ENCODE measurements at regions not wholly inside any gene's neighbourhood (a gene's known extent, or its start where the extent isn't known, plus 50 kb on each side); places are given as distances from the start of the nearest gene placed in this dataset.
"Not testable (repeated sequence)": the region's sequence is repeated elsewhere in the genome, so short reads cannot be mapped to it uniquely, and the experiment has no call there.

DNA sequence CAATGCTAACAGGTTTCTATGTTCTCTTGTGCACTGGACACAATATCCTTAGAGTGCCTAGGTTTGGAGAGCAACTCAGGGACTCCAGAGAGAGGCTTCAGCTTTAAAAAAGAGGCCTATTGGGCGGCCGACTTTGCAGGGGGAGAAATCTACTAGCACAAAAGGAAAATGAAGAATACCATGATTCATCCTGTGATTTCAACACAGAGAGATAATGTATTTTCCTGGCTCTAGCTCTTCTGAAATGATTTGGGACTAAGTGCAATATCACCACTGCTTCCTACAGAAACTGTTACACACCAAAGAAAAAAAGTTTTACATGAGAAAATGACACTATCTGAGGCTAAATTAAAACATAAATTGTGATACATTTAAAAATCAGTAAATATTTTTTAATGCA, 146.1 kb upstream of the TSLP start:
- DNase-seq: no peak

DNA sequence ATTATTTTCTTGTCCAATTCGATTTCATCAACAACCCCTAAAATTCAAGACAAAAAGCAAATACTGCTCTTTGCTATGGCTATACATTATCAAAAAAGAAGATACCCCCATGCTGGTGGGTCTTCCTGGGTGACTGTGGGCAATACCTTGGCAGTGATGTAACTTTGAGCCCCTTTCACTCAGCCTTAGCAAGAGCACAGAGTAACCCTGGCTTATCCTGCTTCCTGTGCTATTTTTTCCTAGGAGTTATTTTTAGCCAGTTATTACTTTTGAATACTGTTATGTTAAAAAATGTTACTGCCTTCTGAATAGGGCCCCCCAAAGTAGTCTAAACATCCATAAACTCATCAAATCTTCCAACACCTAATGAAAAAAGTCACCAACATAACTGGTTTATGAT, 145.6 kb upstream of the TSLP start:
- no peak for DNase-seq

DNA sequence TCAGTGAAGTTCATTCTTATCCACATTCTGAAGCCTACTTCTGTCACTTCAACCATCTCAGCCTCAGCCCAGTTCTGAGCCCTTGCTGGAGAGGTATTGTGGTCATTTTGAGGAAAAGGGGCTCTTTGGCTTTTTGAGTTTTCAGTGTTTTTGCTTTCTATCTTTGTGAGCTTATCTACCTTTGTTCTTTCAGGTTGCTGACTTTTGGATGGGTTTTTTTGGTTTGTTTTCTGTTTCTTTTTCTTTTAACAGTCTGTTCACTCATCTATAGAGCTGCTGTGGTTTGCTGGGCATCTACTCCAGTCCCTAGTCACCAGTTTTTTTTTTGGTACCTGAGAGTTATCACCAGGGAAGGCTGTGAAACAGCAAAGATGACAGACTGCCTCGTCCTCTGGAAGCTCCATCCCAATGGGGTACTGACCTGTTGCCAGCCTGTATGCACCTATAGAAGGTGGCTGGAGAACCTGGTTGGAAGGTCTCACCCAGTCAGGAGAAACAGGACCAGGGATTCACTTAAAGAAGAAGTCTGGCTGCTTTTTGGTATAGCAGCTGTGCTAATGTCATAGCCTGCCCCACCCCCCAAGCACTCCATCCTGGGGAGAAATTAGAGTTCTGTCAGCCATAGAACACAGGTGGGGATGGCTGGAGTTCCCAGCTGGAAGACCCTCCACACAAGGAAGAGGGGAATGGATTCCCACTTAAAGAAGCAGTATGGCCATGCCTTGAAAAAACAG, 138.6 kb upstream of the TSLP start:
- DNase-seq: no peak

DNA sequence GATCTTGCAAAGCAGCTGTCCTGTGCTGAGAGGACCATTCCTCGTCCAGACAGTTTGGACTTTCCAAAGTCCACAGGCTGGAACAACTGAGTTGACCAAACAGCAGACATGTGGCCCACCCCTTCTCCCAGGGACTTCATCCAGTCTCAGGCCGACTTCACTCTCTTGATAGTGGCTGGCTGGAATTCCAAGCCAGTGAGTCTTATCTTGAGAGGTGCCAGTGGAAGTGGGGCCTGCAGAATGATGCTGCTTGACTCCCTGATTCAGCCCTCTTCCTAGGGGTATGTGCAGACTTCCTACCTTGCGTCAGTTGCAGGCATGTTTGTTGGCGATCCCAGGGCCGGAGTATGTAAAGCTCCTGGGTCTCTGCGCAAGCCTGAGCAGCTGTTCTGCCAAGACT, 131.4 kb upstream of the TSLP start:
- DNase-seq: no peak

DNA sequence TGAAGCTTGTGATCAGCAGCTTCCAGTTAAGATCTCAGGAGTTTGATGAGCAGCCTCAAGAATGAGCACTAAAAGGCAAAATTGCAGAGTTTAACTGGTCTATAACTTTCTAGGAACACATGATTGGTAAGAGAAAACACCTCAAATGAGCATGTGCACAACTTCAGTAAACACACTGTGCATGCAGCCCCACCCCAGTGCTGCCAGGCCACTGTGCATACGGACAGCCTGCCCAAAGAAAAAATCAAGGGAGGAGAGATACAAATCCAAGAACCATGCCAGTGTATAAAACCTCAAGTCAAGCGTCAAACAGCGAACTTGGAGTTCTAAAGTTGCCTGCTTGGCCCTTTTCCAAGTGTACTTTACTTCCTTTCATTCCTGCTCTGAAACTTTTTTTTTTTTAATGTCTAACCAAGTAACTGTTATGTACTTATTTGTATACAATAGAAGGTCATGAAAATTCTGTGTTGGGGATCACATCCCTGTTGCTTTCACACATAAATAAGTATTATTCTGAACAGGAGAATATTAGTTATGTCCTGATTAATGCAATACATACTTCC, 125.6 kb upstream of the TSLP start:
- DNase-seq: no peak

DNA sequence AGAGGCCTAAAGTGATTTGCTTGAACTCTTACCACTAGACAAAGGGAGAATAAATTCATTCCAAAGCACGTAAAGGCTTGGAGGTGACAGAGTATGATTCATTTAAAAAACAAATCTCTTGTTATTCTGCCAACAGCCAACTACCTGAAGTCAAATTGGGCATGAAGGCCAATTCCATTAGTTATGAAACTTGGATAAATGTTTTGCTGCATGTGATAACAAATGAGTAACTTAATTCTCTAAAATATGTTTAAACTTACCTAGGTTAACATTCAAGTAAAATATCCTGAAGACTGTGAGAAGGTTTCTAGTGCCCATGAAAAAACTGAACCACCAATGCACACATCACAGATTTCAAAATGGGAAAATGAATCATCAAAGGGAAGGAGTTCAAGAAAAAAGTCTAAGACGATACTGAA, 120.1 kb upstream of the TSLP start:
- DNase-seq: no peak

DNA sequence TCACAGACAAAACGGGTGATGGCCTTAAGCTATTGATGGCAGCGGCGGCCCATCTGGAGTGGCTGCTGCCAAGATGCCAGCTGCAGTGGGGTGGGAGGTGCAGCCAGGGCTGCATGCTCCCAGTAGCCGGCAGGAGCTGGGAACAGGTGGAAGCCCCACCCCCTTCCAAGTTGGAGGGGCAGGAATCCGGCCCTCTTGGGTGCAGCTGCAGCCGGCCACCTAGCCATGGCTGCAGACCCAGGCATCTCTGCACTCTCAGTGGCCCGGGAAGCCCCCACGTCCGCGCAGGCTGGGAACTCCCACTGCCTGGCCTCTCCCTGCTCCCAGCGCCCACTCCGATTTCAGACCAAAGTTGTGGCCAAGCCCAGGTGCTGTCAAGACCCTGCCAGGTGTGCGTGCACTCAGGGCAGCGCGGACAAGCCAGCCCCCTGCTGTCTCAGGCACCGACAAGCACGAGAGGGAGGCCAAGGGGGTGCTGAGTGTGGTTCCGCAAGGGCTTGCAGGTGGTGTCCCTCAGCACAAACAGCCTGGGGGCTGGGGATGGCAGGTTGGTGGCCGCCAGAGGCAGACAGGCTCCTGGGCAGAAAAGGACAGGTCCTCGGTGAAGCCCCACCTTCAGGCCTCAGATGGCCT, 115.1 kb upstream of the TSLP start:
- DNase-seq: no peak

DNA sequence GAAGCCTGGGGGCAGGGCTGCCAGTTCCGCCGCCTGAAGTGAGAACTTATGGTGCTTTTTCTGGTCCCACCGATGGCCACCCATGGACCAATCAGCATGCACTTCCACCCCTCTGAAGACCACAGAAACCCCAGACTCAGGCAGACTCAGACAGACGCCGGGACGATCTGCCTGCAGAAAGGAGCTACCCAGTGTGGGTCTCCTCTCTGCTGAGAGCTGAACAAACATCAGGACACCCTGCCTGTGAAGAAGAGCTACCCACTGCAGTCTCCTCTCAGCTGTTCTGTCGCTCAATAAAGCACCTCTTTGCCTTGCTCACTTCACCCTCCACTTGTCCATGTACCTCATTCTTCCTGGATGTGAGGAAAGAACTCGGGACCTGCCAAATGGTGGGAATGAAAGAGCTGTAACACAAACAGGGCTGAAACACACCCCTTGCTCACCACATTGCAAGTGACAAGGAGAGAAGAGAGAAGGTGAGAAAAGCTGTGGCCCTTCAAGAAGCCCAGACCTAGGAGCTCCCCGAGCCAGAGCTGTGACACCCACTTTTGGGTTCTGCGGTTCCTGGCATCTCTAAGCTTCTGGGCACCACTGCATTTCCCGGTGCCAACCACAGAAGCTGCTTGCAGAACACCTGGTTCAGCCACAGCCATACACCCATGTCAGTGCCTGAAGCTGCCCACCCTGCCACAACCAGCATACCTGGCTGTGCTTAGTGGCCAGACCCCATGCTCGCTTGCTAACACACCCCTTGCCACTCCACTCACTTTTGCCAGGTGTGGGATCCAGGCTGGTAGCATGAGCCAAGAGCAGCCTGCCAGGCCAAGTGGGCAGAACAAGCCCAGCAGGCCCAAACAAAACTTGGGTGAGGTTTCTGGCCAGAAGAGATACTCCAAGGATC, 114.3 kb upstream of the TSLP start:
- DNase-seq: no peak

DNA sequence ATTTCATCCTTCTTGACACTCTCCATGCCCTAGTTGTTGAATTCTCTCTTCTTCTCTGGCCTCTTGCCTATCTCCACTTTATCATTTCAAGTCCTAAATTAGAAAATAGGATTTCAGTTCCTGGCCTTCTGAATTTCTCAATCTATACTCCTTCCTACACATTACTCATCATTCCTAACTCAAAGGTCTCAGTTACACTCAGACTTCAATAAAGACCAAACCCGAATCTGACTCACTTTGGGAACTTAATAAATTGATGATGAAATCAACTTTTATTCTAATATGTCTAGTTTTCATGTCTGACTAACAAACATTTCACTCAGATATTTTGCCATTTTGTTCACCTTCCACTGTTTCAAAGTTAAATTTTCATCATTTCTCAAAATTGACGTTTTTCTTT, 113.6 kb upstream of the TSLP start:
- no peak for DNase-seq

DNA sequence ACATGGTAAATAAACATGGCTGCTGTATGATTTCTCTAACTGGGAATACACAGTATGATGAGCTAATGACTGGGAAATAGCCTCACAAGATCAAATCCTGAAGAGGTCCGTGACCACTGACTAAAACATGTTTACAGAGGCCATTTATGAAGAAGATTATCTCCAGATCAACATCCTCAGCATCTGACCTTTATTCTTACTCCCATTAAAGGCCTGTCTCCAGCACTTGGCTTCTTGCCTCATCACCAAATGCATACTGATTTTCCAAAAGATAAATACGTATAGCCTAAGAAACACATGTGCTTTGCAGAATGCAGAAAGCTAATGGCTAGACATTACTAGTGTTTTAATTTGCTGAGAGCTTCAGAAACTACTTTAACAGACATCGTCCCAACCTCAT, 108.0 kb upstream of the TSLP start:
- no peak for DNase-seq

DNA sequence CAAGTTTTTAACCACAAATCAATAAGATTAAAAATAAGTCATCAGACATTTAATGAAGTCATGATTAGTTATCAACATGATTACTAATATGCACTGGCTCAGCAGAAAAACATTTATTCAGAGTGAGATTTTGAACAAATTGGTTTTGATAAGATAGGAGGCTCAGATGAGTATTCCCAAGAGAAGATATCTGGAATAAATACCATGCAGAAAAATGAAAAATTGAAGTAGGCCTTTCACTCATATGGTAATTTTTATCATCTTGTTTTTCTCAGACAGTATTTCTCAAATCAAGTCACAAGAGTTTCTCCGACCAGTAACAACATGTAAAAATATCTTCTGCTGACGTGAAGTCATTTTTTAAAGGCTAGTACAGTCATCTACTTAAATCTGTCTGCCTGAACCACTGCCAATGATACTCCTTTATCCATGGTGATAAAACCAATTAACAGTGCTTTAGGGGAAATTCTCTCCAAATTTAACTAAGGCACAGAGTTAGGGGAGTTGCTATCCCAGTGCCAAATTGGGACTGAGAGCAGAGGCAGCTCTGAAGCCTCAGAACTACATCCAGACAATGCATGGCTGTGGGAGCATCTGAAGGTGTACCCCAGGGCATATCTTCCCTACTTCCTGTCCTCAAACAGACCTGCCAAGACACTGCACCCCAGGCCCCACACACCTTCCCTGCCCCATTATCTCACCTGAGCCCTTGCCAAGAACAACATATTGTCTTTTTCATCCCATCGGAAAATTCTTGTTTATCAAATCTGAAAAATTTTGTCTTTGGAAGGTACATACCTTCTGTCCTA, 105.5 kb upstream of the TSLP start:
- DNase-seq: no peak

DNA sequence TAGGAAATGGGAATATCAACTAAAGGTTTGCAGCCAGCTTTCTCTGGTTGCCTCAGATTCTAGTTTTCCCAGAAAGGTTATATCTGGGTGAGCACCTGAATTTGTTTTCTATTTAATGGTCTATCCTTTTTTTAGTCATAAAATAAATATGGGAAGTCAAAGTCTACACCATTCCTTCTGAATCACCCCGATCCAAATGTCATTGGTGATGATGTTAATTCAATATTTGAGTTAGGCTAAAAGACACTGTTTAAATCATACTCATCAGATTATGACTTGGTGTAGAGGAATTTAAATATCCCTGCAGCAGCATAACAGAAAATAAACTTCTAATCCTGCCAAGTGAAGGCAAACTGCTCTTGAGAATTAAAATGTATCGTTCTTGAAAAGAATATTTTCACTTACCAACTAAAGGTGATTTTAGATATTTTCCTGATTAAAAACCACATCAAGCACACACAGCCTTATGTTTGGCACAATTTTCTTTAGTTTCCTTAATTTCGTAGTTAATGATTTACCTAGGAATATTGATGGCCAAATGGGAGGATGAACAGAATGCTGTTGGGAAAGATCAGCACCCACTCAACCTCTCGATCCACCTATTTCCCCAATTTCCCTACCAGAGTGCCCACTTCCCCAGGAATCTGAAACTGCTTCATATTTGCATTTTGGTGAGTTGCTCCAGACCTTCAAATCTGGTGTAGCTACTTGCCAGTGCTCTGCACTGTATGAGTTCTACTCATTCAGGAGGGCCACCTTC, 103.1 kb upstream of the TSLP start:
- DNase-seq: no peak

DNA sequence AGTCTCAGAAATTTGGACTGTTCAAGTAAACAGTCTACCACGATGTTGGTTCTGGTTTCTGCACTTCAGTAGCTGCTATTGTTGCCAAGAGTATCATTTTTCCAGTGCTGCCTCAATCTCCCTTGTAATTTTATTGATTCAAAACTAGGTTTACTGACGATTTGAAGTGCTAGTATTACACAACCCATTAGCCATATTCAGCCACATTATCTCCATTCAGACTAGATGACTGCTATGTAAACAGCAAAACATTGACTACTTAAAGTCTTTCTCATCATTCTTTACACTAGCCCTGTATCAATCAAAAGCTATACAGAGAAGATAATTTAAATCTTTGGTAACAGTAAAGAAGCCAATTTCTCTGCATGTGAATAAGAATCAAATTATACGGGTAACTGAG, 102.0 kb upstream of the TSLP start:
- no peak for DNase-seq

DNA sequence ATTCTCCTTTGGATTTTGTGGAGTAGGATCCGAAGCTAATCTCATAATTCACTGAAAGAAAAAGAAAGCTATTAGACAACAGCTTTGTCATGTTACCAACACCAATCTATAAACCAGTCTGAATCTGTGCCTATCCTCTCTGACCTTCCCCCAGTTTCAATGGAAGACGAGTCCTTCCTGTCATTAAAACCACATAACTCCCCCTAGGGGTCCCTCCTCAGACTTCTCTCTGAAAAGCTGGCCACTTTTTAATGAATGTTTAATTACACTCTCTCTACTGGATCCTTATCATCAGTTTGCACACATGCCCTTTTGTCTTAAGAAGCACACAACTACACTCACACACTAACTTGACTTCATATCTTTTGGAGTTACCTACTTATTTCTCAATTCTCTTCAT, 98.0 kb upstream of the TSLP start:
- DNase-seq: peak; percentile 7

DNA sequence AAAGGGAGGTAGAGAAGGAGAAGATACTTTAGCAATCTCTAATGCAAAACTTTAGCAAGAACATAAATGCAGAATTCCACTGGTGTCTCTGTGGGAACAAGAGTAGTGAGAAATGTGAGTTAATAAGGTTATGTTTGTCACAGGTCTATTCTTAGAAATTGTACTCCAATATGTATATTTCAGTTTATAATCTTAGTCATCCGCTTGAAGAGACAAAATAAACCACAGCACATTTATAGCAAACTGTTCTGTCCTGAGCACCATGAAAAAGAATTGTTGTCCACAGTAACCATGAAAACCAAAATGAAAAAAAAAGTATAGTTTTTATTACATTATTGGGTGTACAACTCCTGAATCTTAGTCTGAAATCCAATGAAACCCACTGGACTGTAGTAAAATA, 93.6 kb upstream of the TSLP start:
- DNase-seq: no peak

DNA sequence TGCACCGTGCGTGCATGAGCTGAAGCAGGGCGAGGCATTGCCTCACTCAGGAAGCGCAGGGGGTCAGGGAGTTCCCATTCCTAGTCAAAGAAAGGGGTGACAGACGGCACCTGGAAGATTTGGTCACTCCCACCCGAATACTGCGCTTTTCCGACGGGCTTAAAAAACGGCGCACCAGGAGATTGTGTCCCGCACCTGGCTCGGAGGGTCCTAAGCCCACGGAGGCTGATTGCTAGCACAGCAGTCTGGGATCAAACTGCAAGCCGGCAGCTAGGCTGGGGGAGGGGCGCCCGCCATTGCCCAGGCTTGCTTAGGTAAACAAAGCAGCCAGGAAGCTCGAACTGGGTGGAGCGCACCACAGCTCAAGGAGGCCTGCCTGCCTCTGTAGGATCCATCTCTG, 85.6 kb upstream of the TSLP start:
- DNase-seq: not testable (repeated sequence)

DNA sequence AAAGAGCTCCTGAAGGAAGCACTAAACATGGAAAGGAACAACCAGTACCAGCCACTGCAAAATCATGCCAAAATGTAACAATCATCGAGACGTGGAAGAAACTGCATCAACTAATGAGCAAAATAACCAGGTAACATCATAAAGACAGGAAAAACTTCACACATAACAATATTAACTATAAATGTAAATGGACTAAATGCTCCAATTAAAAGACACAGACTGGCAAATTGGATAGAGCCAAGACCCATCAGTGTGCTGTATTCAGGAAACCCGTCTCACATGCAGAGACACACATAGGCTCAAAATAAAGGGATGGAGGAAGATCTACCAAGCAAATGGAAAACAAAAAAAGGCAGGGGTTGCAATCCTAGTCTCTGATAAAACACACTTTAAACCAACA, 83.9 kb upstream of the TSLP start:
- DNase-seq: not testable (repeated sequence)

DNA sequence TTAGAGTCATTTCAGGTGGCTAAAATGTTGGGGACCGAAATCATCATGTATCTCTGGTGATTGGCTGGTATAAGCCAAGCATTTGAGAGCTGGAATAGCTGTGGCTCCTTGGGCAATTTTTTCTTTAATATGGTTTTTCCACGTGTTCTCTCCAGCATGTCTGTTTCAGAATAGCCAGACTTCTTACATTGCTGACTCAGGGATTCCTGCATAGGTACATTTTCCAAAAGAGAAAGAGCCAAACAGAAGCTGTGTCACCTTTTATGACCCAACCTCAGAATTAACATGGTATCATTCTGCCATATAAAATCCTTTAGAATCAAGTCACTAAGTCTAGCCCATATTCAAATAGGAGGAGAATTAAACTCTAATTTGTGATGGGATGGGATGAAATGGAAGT, 74.8 kb upstream of the TSLP start:
- no peak for DNase-seq

DNA sequence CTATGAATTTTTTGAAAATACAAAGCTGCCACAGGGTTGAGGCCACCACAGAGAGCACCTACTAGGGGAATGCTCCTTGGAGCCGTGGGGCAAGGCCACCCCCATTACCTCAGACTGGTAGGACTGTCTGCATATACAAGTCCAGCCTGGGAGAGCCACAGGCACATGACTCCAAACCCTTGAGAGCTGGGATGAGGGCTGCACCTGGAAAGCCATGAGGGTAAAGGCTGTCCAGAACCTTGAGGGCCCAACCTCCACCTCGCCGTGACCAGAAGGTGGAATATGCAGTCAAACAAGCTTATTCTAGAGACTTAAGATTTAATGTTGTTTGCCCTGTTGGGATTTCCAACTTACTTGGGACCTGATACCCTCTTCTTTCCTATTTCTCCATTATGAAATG, 69.5 kb upstream of the TSLP start:
- DNase-seq: no peak

DNA sequence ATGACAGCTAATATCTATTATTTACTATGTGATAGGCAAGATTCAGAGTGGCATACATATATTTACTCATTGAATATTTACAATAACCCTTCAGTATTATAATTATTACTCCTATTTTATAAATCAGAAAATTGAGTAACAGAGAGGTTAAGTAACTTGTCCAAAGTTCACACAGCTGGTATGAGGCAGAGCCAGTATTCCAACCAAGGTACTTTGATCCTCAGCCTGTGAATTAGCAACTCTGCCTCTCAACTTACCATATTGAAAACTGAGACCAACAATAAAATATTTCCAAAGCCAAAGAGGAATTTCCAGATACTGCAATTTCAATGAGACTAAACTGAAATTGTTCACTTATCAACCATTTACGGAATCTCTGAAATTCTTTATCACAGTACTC, 67.9 kb upstream of the TSLP start:
- DNase-seq: no peak

DNA sequence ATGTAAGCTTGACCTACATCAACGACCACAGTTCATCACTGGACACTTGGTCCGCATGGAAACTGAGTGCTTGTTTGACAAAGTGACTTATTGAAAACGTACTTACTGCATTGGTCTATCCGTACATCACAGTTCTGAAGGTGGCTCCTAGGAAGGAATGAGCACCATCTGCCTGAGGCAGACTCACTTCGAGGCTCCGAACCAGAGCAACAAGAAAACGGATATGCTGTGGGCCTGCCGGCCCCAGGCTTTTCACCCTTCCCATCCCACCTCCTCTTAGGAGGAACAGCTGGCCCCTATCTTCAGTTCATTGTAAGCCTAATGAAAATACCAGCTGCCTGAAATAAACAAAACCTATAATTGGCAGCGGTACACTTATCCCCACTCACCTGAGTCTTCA, 67.2 kb upstream of the TSLP start:
- DNase-seq: no peak

DNA sequence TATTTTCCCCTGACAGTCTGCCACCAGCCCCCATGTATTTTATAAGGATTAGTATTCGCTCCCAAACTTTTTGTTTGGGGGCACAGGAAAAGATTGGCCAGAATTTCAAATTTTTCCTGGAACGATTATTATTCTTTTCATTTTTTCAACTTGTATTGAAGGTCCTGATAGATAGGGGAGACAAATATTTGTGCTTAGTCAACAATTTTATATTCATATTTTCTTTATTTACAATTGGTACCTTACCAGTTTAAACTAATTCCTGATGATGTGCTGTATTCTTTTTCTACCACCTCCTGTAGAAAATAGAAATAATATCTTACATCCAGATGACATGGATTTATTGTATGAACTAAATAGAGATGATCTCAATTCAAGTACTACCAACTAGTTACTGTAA, 60.7 kb upstream of the TSLP start:
- DNase-seq: no peak
